GM23248 (cell line): ENCODE measurements at regions not wholly inside any gene's neighbourhood (a gene's known extent, or its start where the extent isn't known, plus 50 kb on each side); places are given as distances from the start of the nearest gene placed in this dataset.
A peak's percentile ranks its signal among the peaks of the same experiment; 100 is the strongest.

ENCODE experiments used
- DNase-seq: peaks from one replicate; pipeline ENCODE4 v3.0.0-alpha.2; 2015
- H2AFZ ChIP-seq: fragments of 200-600 bp; sonication (generic); 2 replicates; pipeline ENCODE4 v1.6.1; 2016; ENCODE audit warnings: antibody characterized with exemption
- H3F3A ChIP-seq: fragments of 200-600 bp; sonication (generic); 2 replicates; pipeline ENCODE4 v1.6.1; 2016; ENCODE audit warnings: mild to moderate bottlenecking, antibody characterized with exemption, mixed run types; ENCODE audit not compliant: insufficient read depth
- H3K27ac ChIP-seq: fragments of 200-600 bp; sonication (generic); 2 replicates; pipeline ENCODE4 v1.5.1; 2016; ENCODE audit warnings: mild to moderate bottlenecking
- H3K27me3 ChIP-seq: fragments of 200-600 bp; sonication (generic); replicated peaks from 2 replicates; pipeline ENCODE4 v1.6.1; 2016; ENCODE audit warnings: mild to moderate bottlenecking; ENCODE audit not compliant: insufficient read depth
- H3K36me3 ChIP-seq: fragments of 200-600 bp; sonication (generic); 2 replicates; pipeline ENCODE4 v1.6.1; 2016; ENCODE audit warnings: low read depth, mild to moderate bottlenecking
- H3K4me1 ChIP-seq: fragments of 200-600 bp; sonication (generic); 2 replicates; pipeline ENCODE4 v1.6.1; 2016; ENCODE audit warnings: mild to moderate bottlenecking; ENCODE audit not compliant: insufficient read depth
- H3K4me2 ChIP-seq: fragments of 200-600 bp; sonication (generic); one replicate; pipeline ENCODE4 v1.6.1; 2016; ENCODE audit warnings: mild to moderate bottlenecking; ENCODE audit not compliant: unreplicated experiment
- H3K4me3 ChIP-seq: fragments of 200-600 bp; sonication (generic); 2 replicates; pipeline ENCODE4 v1.5.1; 2016; ENCODE audit warnings: mild to moderate bottlenecking
- H3K79me2 ChIP-seq: fragments of 200-600 bp; sonication (generic); 2 replicates; pipeline ENCODE4 v1.6.1; 2016; ENCODE audit warnings: mild to moderate bottlenecking; ENCODE audit not compliant: insufficient read depth
- H3K9ac ChIP-seq: fragments of 200-600 bp; sonication (generic); 2 replicates; pipeline ENCODE4 v1.6.1; 2016; ENCODE audit warnings: mild to moderate bottlenecking
- H3K9me2 ChIP-seq: fragments of 200-600 bp; sonication (generic); 2 replicates; pipeline ENCODE4 v1.6.1; 2016; ENCODE audit warnings: mixed run types, mild to moderate bottlenecking, moderate library complexity; ENCODE audit not compliant: insufficient read depth
- H3K9me3 ChIP-seq: fragments of 200-600 bp; sonication (generic); one replicate; pipeline ENCODE4 v1.6.1; 2017; ENCODE audit warnings: low read depth
- H4K20me1 ChIP-seq: fragments of 200-600 bp; sonication (generic); 2 replicates; pipeline ENCODE4 v1.6.0; 2016; ENCODE audit not compliant: insufficient read depth
- EZH2 ChIP-seq: fragments of 200-600 bp; sonication (generic); IDR thresholded peaks from 2 replicates; pipeline ENCODE4 v1.6.1; 2018; ENCODE audit warnings: antibody characterized with exemption, mild to moderate bottlenecking; ENCODE audit not compliant: insufficient read depth, poor library complexity, severe bottlenecking
- EZH2phosphoT487 ChIP-seq: fragments of 200-600 bp; sonication (generic); IDR thresholded peaks from 2 replicates; pipeline ENCODE4 v1.6.1; 2018; ENCODE audit warnings: antibody characterized with exemption, moderate library complexity, mild to moderate bottlenecking, low read depth; ENCODE audit not compliant: insufficient read depth
- WGBS, 2 experiments: methylation state at CpG; one replicate each; pipeline ENCODE4 v1.1.6; 2015 to 2017; ENCODE audit warnings: low lambda C conversion rate in 2 of 2, low coverage in 1 of 2; ENCODE audit errors: missing lambda C conversion rate in 2 of 2; 5-methylcytosine and 5-hydroxymethylcytosine counted together
- in situ Hi-C: fragments of 300-500 bp; cut with MboI; formaldehyde crosslinking; loops from 2 replicates; pipeline ENCODE4 v1.15.0; 2020

- H4K20me1 ChIP-seq: no peaks in the 10 kb centered on the region
These were observed 634.4 kb downstream of the MATN1 start for GRCh38 chr1:30089024-30089430.

GRCh38 chr1:30088594-30088993 lies 634.8 kb downstream of the MATN1 start:
- no peak overlapping the region for H2AFZ ChIP-seq
- in situ Hi-C loops: loop anchor here (10.0 kb wide), 1 partner anchor 844 kb away; no protein-coding TSS in a partner anchor
- peaks cover 9% of the 10 kb centered on the region for H3K4me1 ChIP-seq
- H3K9ac ChIP-seq: no peak overlapping the region
- no peaks in the 10 kb centered on the region for H3K36me3 ChIP-seq
- H3K9me3 ChIP-seq: no peaks in the 10 kb centered on the region
- WGBS, 2 experiments: 86 to 89% methylated on average over 10 of the region's 10 CpGs
- H3K4me2 ChIP-seq: no peak overlapping the region
- H3K4me3 ChIP-seq: no peak overlapping the region
- TF ChIP-seq EZH2: no peak
- no peak for TF ChIP-seq EZH2phosphoT487
- H3K27me3 ChIP-seq: no peaks in the 10 kb centered on the region
- no peaks in the 10 kb centered on the region for H3F3A ChIP-seq
- no peaks in the 10 kb centered on the region for H3K9me2 ChIP-seq
- no peaks in the 10 kb centered on the region for H4K20me1 ChIP-seq
- H3K79me2 ChIP-seq: no peaks in the 10 kb centered on the region
- H3K27ac ChIP-seq: no peak overlapping the region
- no peak for DNase-seq

More at GRCh38 chr1:30089024-30089430, 634.4 kb downstream of the MATN1 start:
- Histone ChIP-seq H3K79me2 (no peaks in the 10 kb centered on the region), H3K36me3 (no peaks in the 10 kb centered on the region), H3K4me3 (no peak overlapping the region), H3K4me1 (peaks cover 5% of the 10 kb centered on the region), H3K4me2 (no peak overlapping the region), H3K27me3 (no peaks in the 10 kb centered on the region), H3K27ac (no peak overlapping the region), H3K9me3 (no peaks in the 10 kb centered on the region), H3K9ac (no peak overlapping the region), H3K9me2 (no peaks in the 10 kb centered on the region), H3F3A (no peaks in the 10 kb centered on the region), H2AFZ (no peak overlapping the region)
- TF ChIP-seq EZH2phosphoT487 (no peak), EZH2 (no peak)
- in situ Hi-C loops: loop anchor here (10.0 kb wide), 1 partner anchor 844 kb away; no protein-coding TSS in a partner anchor
- no peak for DNase-seq
- WGBS, 2 experiments: 21 to 22% methylated on average over 11 of the region's 11 CpGs

DNA sequence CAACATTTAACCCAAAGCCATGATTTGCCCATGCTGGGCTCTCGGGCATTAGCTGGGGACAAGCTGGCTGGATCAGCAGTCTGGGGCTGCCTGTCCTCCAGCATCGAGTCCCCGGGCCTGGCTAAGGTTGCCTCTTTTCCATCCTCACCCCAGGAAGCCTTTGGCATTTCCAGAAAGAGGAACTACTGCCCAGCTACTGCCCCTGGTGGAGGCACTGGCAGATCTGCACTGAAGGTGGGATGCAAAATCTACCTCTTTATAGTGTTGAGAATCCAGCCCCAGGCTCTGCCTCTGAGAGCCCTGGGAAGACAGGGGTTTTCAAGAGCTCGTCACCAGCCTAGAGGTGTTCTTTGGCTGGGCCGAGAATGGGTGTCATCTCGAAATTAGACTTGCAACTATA lies 635.9 kb downstream of the MATN1 start:
- no peak overlapping the region for H3K27ac ChIP-seq
- H3K79me2 ChIP-seq: no peaks in the 10 kb centered on the region
- no peaks in the 10 kb centered on the region for H3K36me3 ChIP-seq
- no peak overlapping the region for H3K9ac ChIP-seq
- DNase-seq: peak; percentile 36
- no peaks in the 10 kb centered on the region for H4K20me1 ChIP-seq
- no peaks in the 10 kb centered on the region for H3K27me3 ChIP-seq
- TF ChIP-seq EZH2phosphoT487 (no peak), EZH2 (no peak)
- H3K4me2 ChIP-seq: no peak overlapping the region
- 67 to 74% methylated on average over 6 of the region's 6 CpGs for WGBS, 2 experiments
- H3K4me3 ChIP-seq: no peak overlapping the region
- H3K9me2 ChIP-seq: no peaks in the 10 kb centered on the region
- in situ Hi-C loops: loop anchor here (10.0 kb wide), 1 partner anchor 843 kb away; no protein-coding TSS in a partner anchor
- no peaks in the 10 kb centered on the region for H3K9me3 ChIP-seq
- H3K4me1 ChIP-seq: peaks cover 14% of the 10 kb centered on the region
- no peaks in the 10 kb centered on the region for H3F3A ChIP-seq
- no peak overlapping the region for H2AFZ ChIP-seq

GRCh38 chr1:30085811-30086770 lies 637.3 kb downstream of the MATN1 start:
- Histone ChIP-seq H3K27ac (no peak overlapping the region), H2AFZ (peak overlapping the region; percentile 69), H3K4me2 (peak overlapping the region; percentile 65), H3K9me3 (no peaks in the 10 kb centered on the region), H3F3A (no peaks in the 10 kb centered on the region), H3K4me3 (peak overlapping the region; percentile 58), H3K79me2 (no peaks in the 10 kb centered on the region), H3K36me3 (no peaks in the 10 kb centered on the region), H4K20me1 (no peaks in the 10 kb centered on the region), H3K9me2 (no peaks in the 10 kb centered on the region), H3K4me1 (peaks cover 14% of the 10 kb centered on the region), H3K9ac (no peak overlapping the region; the same call in 1 of the 2 replicates), H3K27me3 (no peaks in the 10 kb centered on the region)
- peak; percentile 50 for DNase-seq
- WGBS, 2 experiments: 18 to 25% methylated on average over 22 to 45 of the region's 45 CpGs
- in situ Hi-C loops: loop anchor here (10.0 kb wide), 1 partner anchor 841 kb away; no protein-coding TSS in a partner anchor
- no peak for TF ChIP-seq EZH2
- no peak for TF ChIP-seq EZH2phosphoT487
